Left cardiac atrium (tissue), 4 donors: ENCODE measurements at regions not wholly inside any gene's neighbourhood (a gene's known extent, or its start where the extent isn't known, plus 50 kb on each side); places are given as distances from the start of the nearest gene placed in this dataset.

Experiments used
- ATAC-seq, 2 donors: fragments of 200-7000 bp; cut with Tn5 transposase; one replicate each; pipeline ENCODE4 v1.9.1; 2020; ENCODE audit warnings: mild to moderate bottlenecking in 2 of 2, moderate library complexity in 2 of 2
- DNase-seq: peaks from one replicate; pipeline ENCODE4 v3.0.0-alpha.2; 2020
- intact Hi-C, 2 donors: fragments of 100-400 bp; cut with DNase I; formaldehyde crosslinking; loops; one replicate each; pipeline versions ENCODE4 v1.14.1 to v1.15.1; 2022 to 2023
- donor health status: DM: no; HTN: yes; CAD: no.
- donor health status: DM: no; HTN: yes; CAD: no; lungs with severe emphysema.
- donor health status: DM: yes; HTN: yes; CAD: no.
- donor health status: Dilated cardiomyopathy.

- ATAC-seq (no peak), DNase-seq (no peak)
- intact Hi-C loops: no loop called here
Measured at GRCh38 chr10:78386509-78386908, 352.8 kb downstream of the RPS24 start.

- DNase-seq (no peak), ATAC-seq (no peak)
- intact Hi-C loops: no loop called here
Measured at GRCh38 chr10:78388331-78389050, 354.8 kb downstream of the RPS24 start.

GRCh38 chr10:78389419-78389818, 355.8 kb downstream of the RPS24 start:
- intact Hi-C loops: no loop called here
- ATAC-seq: no peak

GRCh38 chr10:78390051-78390450, 356.4 kb downstream of the RPS24 start:
- intact Hi-C loops: no loop called here
- DNase-seq: no peak
- no peak for ATAC-seq

More at GRCh38 chr10:78389419-78389818, 355.8 kb downstream of the RPS24 start:
- no peak for DNase-seq

- no peak for DNase-seq
Measured at GRCh38 chr10:78390817-78391216, 357.2 kb downstream of the RPS24 start.

GRCh38 chr10:78391585-78391984, 357.9 kb downstream of the RPS24 start:
- DNase-seq (no peak), ATAC-seq (no peak)
- intact Hi-C loops: no loop called here

More at GRCh38 chr10:78390817-78391216, 357.2 kb downstream of the RPS24 start:
- intact Hi-C loops: no loop called here
- no peak for ATAC-seq

GRCh38 chr10:78392197-78392596, 358.5 kb downstream of the RPS24 start:
- ATAC-seq: no peak
- no peak for DNase-seq
- intact Hi-C loops: no loop called here

GRCh38 chr10:78393094-78393493, 359.4 kb downstream of the RPS24 start:
- intact Hi-C loops: no loop called here
- DNase-seq (no peak), ATAC-seq (peak; percentile 50 to 64)

GRCh38 chr10:78394047-78394446, 360.4 kb downstream of the RPS24 start:
- intact Hi-C loops: no loop called here
- DNase-seq: no peak
- ATAC-seq: peak; percentile 25 to 65

- DNase-seq (no peak), ATAC-seq (no peak)
- intact Hi-C loops: no loop called here
Measured at GRCh38 chr10:78395162-78395561, 361.5 kb downstream of the RPS24 start.

- no peak for ATAC-seq
- intact Hi-C loops: no loop called here
- no peak for DNase-seq
Measured at GRCh38 chr10:78396754-78397153, 363.1 kb downstream of the RPS24 start.

- intact Hi-C loops: no loop called here
- ATAC-seq (no peak), DNase-seq (no peak)
Measured at GRCh38 chr10:78397786-78398185, 364.1 kb downstream of the RPS24 start.

- no peak for ATAC-seq
- no peak for DNase-seq
- intact Hi-C loops: no loop called here
Measured at GRCh38 chr10:78398382-78398781, 364.7 kb downstream of the RPS24 start.

GRCh38 chr10:78401624-78402367, 368.1 kb downstream of the RPS24 start:
- intact Hi-C loops: no loop called here
- DNase-seq: peak; percentile 37
- ATAC-seq: peak; percentile 75 to 90

GRCh38 chr10:78402591-78402990, 368.9 kb downstream of the RPS24 start:
- intact Hi-C loops: no loop called here
- ATAC-seq (no peak), DNase-seq (no peak)

- ATAC-seq: no peak
- intact Hi-C loops: no loop called here
- DNase-seq: no peak
Measured at GRCh38 chr10:78403781-78404180, 370.1 kb downstream of the RPS24 start.

GRCh38 chr10:78404296-78404695, 370.6 kb downstream of the RPS24 start:
- no peak for ATAC-seq
- no peak for DNase-seq
- intact Hi-C loops: no loop called here

GRCh38 chr10:78405231-78405630, 371.6 kb downstream of the RPS24 start:
- intact Hi-C loops: no loop called here

GRCh38 chr10:78405736-78406135, 372.1 kb downstream of the RPS24 start:
- ATAC-seq (no peak), DNase-seq (no peak)
- intact Hi-C loops: no loop called here

More at GRCh38 chr10:78405231-78405630, 371.6 kb downstream of the RPS24 start:
- ATAC-seq: no peak
- no peak for DNase-seq

GRCh38 chr10:78406648-78407008, 373.0 kb downstream of the RPS24 start:
- peak in 1 of 2 donors; percentile 1 for ATAC-seq
- no peak for DNase-seq
- intact Hi-C loops: no loop called here
